ENCODE measurements at regions not wholly inside any gene's neighbourhood (a gene's known extent, or its start where the extent isn't known, plus 50 kb on each side); places are given as distances from the start of the nearest gene placed in this dataset.

- Histone ChIP-seq H3K36me3 (no peaks in the 10 kb centered on the region), H3K27me3 (0 out of 2 replicates have a peak, but pooled peaks cover 4% of the 10 kb centered on the region), H3K27ac (no peak overlapping the region), H3K4me1 (no peaks in the 10 kb centered on the region), H3K9me3 (replicated peaks) (no peaks in the 10 kb centered on the region), H3K4me3 (no peak overlapping the region)
- DNase-seq = no peak
Observed at GRCh38 chr17:37834168-37834567, 89.3 kb upstream of the HNF1B start.

GRCh38 chr17:37833237-37833859 is 88.5 kb upstream of the HNF1B start:
- no peak overlapping the region for H3K4me3 ChIP-seq
- no peaks in the 10 kb centered on the region for H3K9me3 ChIP-seq (replicated peaks)
- H3K27me3 ChIP-seq = 0 out of 2 replicates have a peak, but pooled peaks cover 4% of the 10 kb centered on the region
- H3K27ac ChIP-seq = no peak overlapping the region
- H3K4me1 ChIP-seq = no peaks in the 10 kb centered on the region
- no peak for DNase-seq
- H3K36me3 ChIP-seq = no peaks in the 10 kb centered on the region

- no peak overlapping the region for H3K27ac ChIP-seq
- H3K9me3 ChIP-seq (replicated peaks) = no peaks in the 10 kb centered on the region
- DNase-seq = no peak
Observed at GRCh38 chr17:37831986-37832385, 87.1 kb upstream of the HNF1B start.

GRCh38 chr17:37831492-37831891 is 86.6 kb upstream of the HNF1B start:
- H3K9me3 ChIP-seq (replicated peaks) = no peaks in the 10 kb centered on the region
- 0 out of 2 replicates have a peak, but pooled peaks cover 3% of the 10 kb centered on the region for H3K27me3 ChIP-seq
- DNase-seq = no peak
- H3K4me1 ChIP-seq = no peaks in the 10 kb centered on the region
- no peak overlapping the region for H3K4me3 ChIP-seq
- H3K27ac ChIP-seq = no peak overlapping the region
- no peaks in the 10 kb centered on the region for H3K36me3 ChIP-seq

More at GRCh38 chr17:37831986-37832385, 87.1 kb upstream of the HNF1B start:
- no peaks in the 10 kb centered on the region for H3K4me1 ChIP-seq
- H3K27me3 ChIP-seq = 0 out of 2 replicates have a peak, but pooled peaks cover 4% of the 10 kb centered on the region
- no peaks in the 10 kb centered on the region for H3K36me3 ChIP-seq
- no peak overlapping the region for H3K4me3 ChIP-seq

- no peak for DNase-seq
- H3K27me3 ChIP-seq = no peaks in the 10 kb centered on the region
- H3K4me1 ChIP-seq = no peaks in the 10 kb centered on the region
- no peaks in the 10 kb centered on the region for H3K36me3 ChIP-seq
- H3K9me3 ChIP-seq (replicated peaks) = no peaks in the 10 kb centered on the region
- H3K27ac ChIP-seq = no peak overlapping the region
- no peak overlapping the region for H3K4me3 ChIP-seq
Observed at GRCh38 chr17:37830151-37830993, 85.5 kb upstream of the HNF1B start.

GRCh38 chr17:37829592-37830123 is 84.8 kb upstream of the HNF1B start:
- Histone ChIP-seq H3K9me3 (replicated peaks) (no peaks in the 10 kb centered on the region), H3K27me3 (no peaks in the 10 kb centered on the region), H3K4me3 (no peak overlapping the region), H3K27ac (no peak overlapping the region), H3K4me1 (no peaks in the 10 kb centered on the region), H3K36me3 (no peaks in the 10 kb centered on the region)
- DNase-seq = no peak

- no peaks in the 10 kb centered on the region for H3K9me3 ChIP-seq (replicated peaks)
- H3K4me3 ChIP-seq = no peak overlapping the region
- H3K27ac ChIP-seq = no peak overlapping the region
- H3K36me3 ChIP-seq = no peaks in the 10 kb centered on the region
- H3K4me1 ChIP-seq = no peaks in the 10 kb centered on the region
- no peaks in the 10 kb centered on the region for H3K27me3 ChIP-seq
- DNase-seq = no peak
Observed at GRCh38 chr17:37828651-37829124, 83.8 kb upstream of the HNF1B start.

GRCh38 chr17:37827905-37828650 is 83.2 kb upstream of the HNF1B start:
- H3K4me1 ChIP-seq = no peaks in the 10 kb centered on the region
- no peak for DNase-seq
- no peak overlapping the region for H3K4me3 ChIP-seq
- no peaks in the 10 kb centered on the region for H3K27me3 ChIP-seq
- no peaks in the 10 kb centered on the region for H3K9me3 ChIP-seq (replicated peaks)
- H3K36me3 ChIP-seq = no peaks in the 10 kb centered on the region
- no peak overlapping the region for H3K27ac ChIP-seq

GRCh38 chr17:37826497-37827430 is 81.9 kb upstream of the HNF1B start:
- no peak overlapping the region for H3K27ac ChIP-seq
- H3K9me3 ChIP-seq (replicated peaks) = no peaks in the 10 kb centered on the region
- H3K27me3 ChIP-seq = no peaks in the 10 kb centered on the region
- no peak for DNase-seq
- H3K4me1 ChIP-seq = no peaks in the 10 kb centered on the region
- no peaks in the 10 kb centered on the region for H3K36me3 ChIP-seq
- H3K4me3 ChIP-seq = no peak overlapping the region

- Histone ChIP-seq H3K27ac (no peak overlapping the region), H3K27me3 (no peaks in the 10 kb centered on the region), H3K4me3 (no peak overlapping the region), H3K9me3 (replicated peaks) (no peaks in the 10 kb centered on the region), H3K36me3 (no peaks in the 10 kb centered on the region), H3K4me1 (no peaks in the 10 kb centered on the region)
- no peak for DNase-seq
Observed at GRCh38 chr17:37825851-37826250, 81.0 kb upstream of the HNF1B start.

GRCh38 chr17:37824534-37825485 is 80.0 kb upstream of the HNF1B start:
- Histone ChIP-seq H3K36me3 (no peaks in the 10 kb centered on the region), H3K9me3 (replicated peaks) (no peaks in the 10 kb centered on the region), H3K4me3 (no peak overlapping the region), H3K4me1 (no peaks in the 10 kb centered on the region), H3K27me3 (no peaks in the 10 kb centered on the region), H3K27ac (no peak overlapping the region)
- DNase-seq = peak; percentile 19 to 40

- no peak for DNase-seq
- Histone ChIP-seq H3K27me3 (no peaks in the 10 kb centered on the region), H3K36me3 (no peaks in the 10 kb centered on the region), H3K9me3 (replicated peaks) (no peaks in the 10 kb centered on the region), H3K4me3 (no peak overlapping the region), H3K4me1 (no peaks in the 10 kb centered on the region), H3K27ac (no peak overlapping the region)
Observed at GRCh38 chr17:37823996-37824395, 79.1 kb upstream of the HNF1B start.
